ENCODE measurements at regions not wholly inside any gene's neighbourhood (a gene's known extent, or its start where the extent isn't known, plus 50 kb on each side); places are given as distances from the start of the nearest gene placed in this dataset.

DNA sequence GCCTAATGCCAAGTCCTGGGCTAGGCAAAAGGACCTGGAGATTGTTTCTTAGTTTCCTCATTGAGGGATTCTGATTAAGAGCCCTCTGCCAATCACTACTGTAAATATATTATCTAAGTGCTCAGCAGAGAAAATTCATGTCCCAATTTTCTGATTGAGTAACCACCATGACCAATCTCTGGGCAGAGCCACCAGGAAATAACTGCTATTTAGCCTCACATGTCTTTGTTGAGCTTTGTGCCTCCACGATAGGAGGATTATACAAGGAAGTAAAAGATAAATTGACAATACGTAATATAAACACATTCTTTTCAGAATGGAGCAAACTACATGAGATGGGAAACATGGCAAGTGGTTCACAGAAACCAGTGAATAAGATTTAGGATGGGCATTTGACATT lies 396.1 kb upstream of the PAPPA start:
- Histone ChIP-seq H3K27ac (no peak overlapping the region), H3K9me3 (no peaks in the 10 kb centered on the region), H3K27me3 (no peaks in the 10 kb centered on the region), H3K4me1 (ENCODE audit: insufficient read depth) (no peaks in the 10 kb centered on the region), H3K4me3 (no peak overlapping the region), H3K36me3 (no peaks in the 10 kb centered on the region)
- no peak for DNase-seq
- no peak for TF ChIP-seq EP300 (IDR thresholded peaks at IDR 0.05)
- no peak for TF ChIP-seq POLR2A (IDR thresholded peaks at IDR 0.05)
- TF ChIP-seq, protein P1, sequence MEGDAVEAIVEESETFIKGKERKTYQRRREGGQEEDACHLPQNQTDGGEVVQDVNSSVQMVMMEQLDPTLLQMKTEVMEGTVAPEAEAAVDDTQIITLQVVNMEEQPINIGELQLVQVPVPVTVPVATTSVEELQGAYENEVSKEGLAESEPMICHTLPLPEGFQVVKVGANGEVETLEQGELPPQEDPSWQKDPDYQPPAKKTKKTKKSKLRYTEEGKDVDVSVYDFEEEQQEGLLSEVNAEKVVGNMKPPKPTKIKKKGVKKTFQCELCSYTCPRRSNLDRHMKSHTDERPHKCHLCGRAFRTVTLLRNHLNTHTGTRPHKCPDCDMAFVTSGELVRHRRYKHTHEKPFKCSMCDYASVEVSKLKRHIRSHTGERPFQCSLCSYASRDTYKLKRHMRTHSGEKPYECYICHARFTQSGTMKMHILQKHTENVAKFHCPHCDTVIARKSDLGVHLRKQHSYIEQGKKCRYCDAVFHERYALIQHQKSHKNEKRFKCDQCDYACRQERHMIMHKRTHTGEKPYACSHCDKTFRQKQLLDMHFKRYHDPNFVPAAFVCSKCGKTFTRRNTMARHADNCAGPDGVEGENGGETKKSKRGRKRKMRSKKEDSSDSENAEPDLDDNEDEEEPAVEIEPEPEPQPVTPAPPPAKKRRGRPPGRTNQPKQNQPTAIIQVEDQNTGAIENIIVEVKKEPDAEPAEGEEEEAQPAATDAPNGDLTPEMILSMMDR (IDR thresholded peaks at IDR 0.05): no peak
- 83 to 85% (median 83%) methylated on average over 2 of the region's 2 CpGs for WGBS, 3 donors
- intact Hi-C loops (cut with DNase I): no loop called here

DNA sequence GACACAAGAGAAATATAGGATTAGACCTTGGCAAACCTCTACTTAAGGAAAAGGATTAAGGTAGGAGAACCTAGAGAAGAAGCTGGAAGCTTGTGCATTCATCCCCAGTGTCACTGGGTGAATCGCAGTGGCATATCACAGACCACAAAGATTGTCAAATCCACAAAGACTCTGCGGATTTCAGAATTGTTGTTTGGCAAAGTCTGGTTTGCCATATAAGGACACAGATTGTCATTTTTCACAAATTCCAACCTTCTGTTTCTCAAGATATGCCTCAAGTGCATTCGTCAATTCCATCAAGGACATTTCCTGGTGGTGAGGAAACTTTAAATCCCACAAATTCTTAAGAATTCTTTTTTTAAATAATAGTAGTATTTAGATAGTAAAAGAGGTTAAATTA lies 395.1 kb upstream of the PAPPA start:
- no peaks in the 10 kb centered on the region for H3K36me3 ChIP-seq
- intact Hi-C loops (cut with DNase I): no loop called here
- TF ChIP-seq EP300 (IDR thresholded peaks at IDR 0.05): no peak
- TF ChIP-seq POLR2A (IDR thresholded peaks at IDR 0.05): no peak
- TF ChIP-seq, protein P1 (IDR thresholded peaks at IDR 0.05): no peak
- no peak overlapping the region for H3K4me3 ChIP-seq
- DNase-seq: no peak
- 53 to 66% (median 60%) methylated on average over 3 of the region's 3 CpGs for WGBS, 3 donors
- no peaks in the 10 kb centered on the region for H3K4me1 ChIP-seq (ENCODE audit: insufficient read depth)
- H3K9me3 ChIP-seq: no peaks in the 10 kb centered on the region
- H3K27ac ChIP-seq: no peak overlapping the region
- H3K27me3 ChIP-seq: no peaks in the 10 kb centered on the region

DNA sequence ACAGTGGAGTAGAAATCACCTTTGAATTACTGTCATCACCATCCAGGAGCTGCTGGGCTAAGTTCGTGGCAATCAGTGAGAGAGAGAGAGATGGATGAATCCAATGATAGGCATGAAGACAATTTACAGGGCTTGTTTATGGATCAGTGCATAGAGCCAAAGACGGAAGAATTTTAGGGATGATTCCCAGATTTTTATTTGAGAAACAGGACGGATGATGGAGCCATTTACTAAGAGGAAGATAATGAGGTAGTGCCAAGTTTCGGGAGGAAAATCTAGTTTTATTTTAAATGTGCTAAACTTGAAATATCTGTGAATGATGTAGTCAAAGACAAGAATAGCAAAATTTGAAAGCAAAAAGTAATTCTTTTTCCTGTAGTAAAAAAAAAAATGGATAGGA lies 394.2 kb upstream of the PAPPA start:
- H3K4me1 ChIP-seq (ENCODE audit: insufficient read depth): no peaks in the 10 kb centered on the region
- H3K9me3 ChIP-seq: no peaks in the 10 kb centered on the region
- no peak overlapping the region for H3K27ac ChIP-seq
- no peak for DNase-seq
- WGBS, 3 donors: 55 to 70% (median 64%) methylated on average over 4 of the region's 4 CpGs
- no peaks in the 10 kb centered on the region for H3K27me3 ChIP-seq
- intact Hi-C loops (cut with DNase I): no loop called here
- H3K4me3 ChIP-seq: no peak overlapping the region
- no peaks in the 10 kb centered on the region for H3K36me3 ChIP-seq
- TF ChIP-seq POLR2A (IDR thresholded peaks at IDR 0.05) (no peak), EP300 (IDR thresholded peaks at IDR 0.05) (no peak)
- TF ChIP-seq, protein P1 (IDR thresholded peaks at IDR 0.05): no peak

DNA sequence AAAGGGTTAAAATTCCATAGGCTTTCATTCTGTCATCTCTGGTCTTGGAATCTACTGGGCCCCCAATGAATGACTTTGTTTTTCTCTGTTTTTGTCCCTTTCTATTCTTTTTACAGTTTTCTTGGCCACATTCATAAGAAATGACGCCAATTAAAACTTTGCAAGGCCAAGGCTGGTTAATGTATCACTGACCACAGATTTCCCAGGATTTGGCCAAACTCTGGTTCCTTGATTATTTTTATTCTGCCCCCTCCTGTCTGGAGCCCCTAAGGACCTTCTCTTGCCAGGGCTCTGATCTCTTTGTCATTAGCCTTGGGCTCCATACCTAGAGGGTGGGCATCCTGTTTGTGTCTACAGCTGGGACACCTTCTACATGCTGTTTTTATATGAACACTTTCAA lies 388.9 kb upstream of the PAPPA start:
- TF ChIP-seq POLR2A (IDR thresholded peaks at IDR 0.05) (no peak), EP300 (IDR thresholded peaks at IDR 0.05) (no peak)
- TF ChIP-seq, protein P1 (IDR thresholded peaks at IDR 0.05): no peak
- intact Hi-C loops (cut with DNase I): no loop called here
- Histone ChIP-seq H3K4me3 (no peak overlapping the region), H3K27ac (no peak overlapping the region), H3K27me3 (no peaks in the 10 kb centered on the region), H3K4me1 (ENCODE audit: insufficient read depth) (no peaks in the 10 kb centered on the region), H3K9me3 (no peaks in the 10 kb centered on the region), H3K36me3 (no peaks in the 10 kb centered on the region)
- WGBS, 3 donors: 75 to 88% (median 85%) methylated on average over 1 of the region's 1 CpG
- DNase-seq: no peak

DNA sequence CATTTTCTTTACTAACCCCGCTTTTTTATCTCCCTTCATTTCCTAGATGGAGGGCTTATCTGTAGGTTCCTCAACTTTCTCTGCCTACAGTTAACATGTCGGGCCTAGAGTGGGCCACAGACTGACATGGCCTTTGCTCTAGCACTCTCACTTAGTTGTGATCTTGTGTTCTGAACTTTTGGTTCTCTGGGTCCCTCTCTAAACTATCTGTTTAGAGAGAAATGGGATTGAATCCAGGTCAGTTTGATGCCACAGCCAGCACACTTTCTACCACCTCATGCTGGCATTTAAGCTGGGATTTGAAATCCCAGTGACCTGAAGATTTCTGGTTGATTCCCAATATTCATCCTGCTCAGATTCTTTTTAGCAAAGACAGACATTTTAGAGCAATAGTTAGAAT lies 388.5 kb upstream of the PAPPA start:
- intact Hi-C loops (cut with DNase I): no loop called here
- no peak for DNase-seq
- no peak overlapping the region for H3K4me3 ChIP-seq
- no peaks in the 10 kb centered on the region for H3K27me3 ChIP-seq
- no peaks in the 10 kb centered on the region for H3K9me3 ChIP-seq
- TF ChIP-seq EP300 (IDR thresholded peaks at IDR 0.05) (no peak), POLR2A (IDR thresholded peaks at IDR 0.05) (no peak)
- no peak overlapping the region for H3K27ac ChIP-seq
- 53 to 72% (median 54%) methylated on average over 2 of the region's 2 CpGs for WGBS, 3 donors
- no peaks in the 10 kb centered on the region for H3K4me1 ChIP-seq (ENCODE audit: insufficient read depth)
- no peaks in the 10 kb centered on the region for H3K36me3 ChIP-seq
